ENCODE measurements at regions not wholly inside any gene's neighbourhood (a gene's known extent, or its start where the extent isn't known, plus 50 kb on each side); places are given as distances from the start of the nearest gene placed in this dataset.

DNA sequence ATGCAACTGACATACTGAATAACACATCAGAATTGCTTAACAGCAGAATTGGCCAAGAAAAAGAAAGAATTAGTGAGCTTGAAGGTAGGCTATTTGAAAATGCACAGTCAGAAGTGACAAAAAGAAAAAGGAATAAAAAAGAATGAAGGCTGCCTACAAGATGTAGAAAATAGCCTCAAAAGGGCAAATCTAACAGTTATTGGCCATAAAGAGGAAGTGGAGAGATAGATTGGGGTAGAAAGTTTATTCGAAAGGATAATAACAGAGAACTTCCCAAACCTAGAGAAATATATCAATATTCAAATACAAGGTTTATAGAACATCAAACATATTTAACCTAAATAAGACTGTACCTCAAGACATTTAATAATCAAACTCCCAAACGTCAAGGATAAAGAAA, 67.5 kb downstream of the ATP6V1G3 start:
- H3F3A ChIP-seq (ENCODE audit: insufficient read depth): no peaks in the 10 kb centered on the region
- H3K4me1 ChIP-seq (ENCODE audit: insufficient read depth): peaks cover 8% of the 10 kb centered on the region
- H3K9me3 ChIP-seq (ENCODE audit: low read depth): no peaks in the 10 kb centered on the region
- in situ Hi-C loops (cut with MboI): loop anchor here (25.0 kb wide), 3 partner anchors 386 to 861 kb away; partner anchors contain the start of genes C1orf53 and LHX9
- H3K79me2 ChIP-seq (ENCODE audit: insufficient read depth): no peaks in the 10 kb centered on the region
- H3K9ac ChIP-seq: no peak overlapping the region
- DNase-seq: no peak
- no peaks in the 10 kb centered on the region for H3K36me3 ChIP-seq (ENCODE audit: low read depth)
- peaks cover 9% of the 10 kb centered on the region; the same call in 1 of the 2 replicates for H3K9me2 ChIP-seq (ENCODE audit: insufficient read depth)
- H3K27ac ChIP-seq: no peak overlapping the region
- H3K27me3 ChIP-seq (replicated peaks; ENCODE audit: insufficient read depth): no peaks in the 10 kb centered on the region
- TF ChIP-seq EZH2phosphoT487 (IDR thresholded peaks at IDR 0.05; ENCODE audit: insufficient read depth, low read depth): no peak
- TF ChIP-seq EZH2 (IDR thresholded peaks at IDR 0.05; ENCODE audit: insufficient read depth, poor library complexity, severe bottlenecking): no peak
- no peak overlapping the region for H3K4me2 ChIP-seq (ENCODE audit: unreplicated experiment)
- H3K4me3 ChIP-seq: no peak overlapping the region
- no peak overlapping the region for H2AFZ ChIP-seq
- no peaks in the 10 kb centered on the region for H4K20me1 ChIP-seq (ENCODE audit: insufficient read depth)
- 72 to 82% methylated on average over 2 of the region's 2 CpGs for WGBS, 2 experiments (ENCODE audit: low coverage in 1 of 2, low lambda C conversion rate in 2 of 2, missing lambda C conversion rate in 2 of 2)

DNA sequence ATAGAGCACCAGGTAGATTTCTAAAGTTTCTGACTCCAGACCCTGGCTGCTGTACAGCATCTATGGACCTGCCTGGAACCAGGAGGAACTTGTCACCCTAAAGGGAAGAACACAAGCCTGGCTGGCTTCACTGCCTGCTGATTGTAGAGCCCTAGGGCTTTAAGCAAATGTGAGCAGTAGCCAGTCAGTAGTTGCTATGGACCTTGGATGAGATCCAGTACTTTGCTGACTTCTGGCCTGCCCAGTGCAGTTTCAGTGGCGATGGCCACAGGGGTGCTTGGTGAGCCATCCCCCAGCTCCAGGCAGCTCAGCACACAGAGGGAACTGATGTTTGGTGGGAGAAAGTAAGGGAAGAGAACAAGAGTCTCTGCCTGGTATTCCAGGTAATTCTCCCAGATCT, 68.4 kb downstream of the ATP6V1G3 start:
- no peaks in the 10 kb centered on the region for H4K20me1 ChIP-seq (ENCODE audit: insufficient read depth)
- H3K9me3 ChIP-seq (ENCODE audit: low read depth): no peaks in the 10 kb centered on the region
- in situ Hi-C loops (cut with MboI): loop anchor here (25.0 kb wide), 3 partner anchors 385 to 860 kb away; partner anchors contain the start of genes C1orf53 and LHX9
- H2AFZ ChIP-seq: no peak overlapping the region
- H3K9me2 ChIP-seq (ENCODE audit: insufficient read depth): peaks cover 9% of the 10 kb centered on the region; the same call in 1 of the 2 replicates
- no peaks in the 10 kb centered on the region for H3F3A ChIP-seq (ENCODE audit: insufficient read depth)
- TF ChIP-seq EZH2phosphoT487 (IDR thresholded peaks at IDR 0.05; ENCODE audit: insufficient read depth, low read depth): no peak
- no peak for TF ChIP-seq EZH2 (IDR thresholded peaks at IDR 0.05; ENCODE audit: insufficient read depth, poor library complexity, severe bottlenecking)
- H3K79me2 ChIP-seq (ENCODE audit: insufficient read depth): no peaks in the 10 kb centered on the region
- no peaks in the 10 kb centered on the region for H3K36me3 ChIP-seq (ENCODE audit: low read depth)
- no peak overlapping the region for H3K4me3 ChIP-seq
- no peak overlapping the region for H3K4me2 ChIP-seq (ENCODE audit: unreplicated experiment)
- no peak overlapping the region for H3K27ac ChIP-seq
- 41 to 88% methylated on average over 1 of the region's 1 CpG for WGBS, 2 experiments (ENCODE audit: low coverage in 1 of 2, low lambda C conversion rate in 2 of 2, missing lambda C conversion rate in 2 of 2)
- no peaks in the 10 kb centered on the region for H3K27me3 ChIP-seq (replicated peaks; ENCODE audit: insufficient read depth)
- no peak overlapping the region for H3K9ac ChIP-seq
- DNase-seq: no peak
- peaks cover 16% of the 10 kb centered on the region for H3K4me1 ChIP-seq (ENCODE audit: insufficient read depth)

DNA sequence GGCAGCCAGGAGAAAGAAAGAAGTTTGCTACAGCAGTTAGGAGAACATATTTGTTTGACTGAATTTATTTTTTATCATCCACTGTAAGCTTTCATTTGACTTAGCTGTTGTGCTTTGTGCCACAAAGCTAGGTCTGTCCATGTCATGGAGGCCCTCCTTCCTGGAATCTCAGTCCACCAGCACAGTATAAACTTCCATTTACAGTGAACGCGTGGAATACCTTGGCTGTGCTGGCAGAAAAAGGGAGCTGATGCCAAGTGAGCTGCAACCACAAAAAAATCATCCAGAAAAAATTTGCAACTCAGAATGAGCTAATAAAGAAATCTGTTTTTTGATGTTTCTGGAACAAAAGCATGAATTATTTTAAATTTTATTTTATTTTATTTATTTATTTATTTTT, 72.6 kb downstream of the ATP6V1G3 start:
- in situ Hi-C loops (cut with MboI): loop anchor here (25.0 kb wide), 3 partner anchors 381 to 856 kb away; partner anchors contain the start of genes C1orf53 and LHX9
- peaks cover 12% of the 10 kb centered on the region for H3F3A ChIP-seq (ENCODE audit: insufficient read depth)
- WGBS, 2 experiments (ENCODE audit: low coverage in 1 of 2, low lambda C conversion rate in 2 of 2, missing lambda C conversion rate in 2 of 2): 49 to 76% methylated on average over 2 of the region's 2 CpGs

DNA sequence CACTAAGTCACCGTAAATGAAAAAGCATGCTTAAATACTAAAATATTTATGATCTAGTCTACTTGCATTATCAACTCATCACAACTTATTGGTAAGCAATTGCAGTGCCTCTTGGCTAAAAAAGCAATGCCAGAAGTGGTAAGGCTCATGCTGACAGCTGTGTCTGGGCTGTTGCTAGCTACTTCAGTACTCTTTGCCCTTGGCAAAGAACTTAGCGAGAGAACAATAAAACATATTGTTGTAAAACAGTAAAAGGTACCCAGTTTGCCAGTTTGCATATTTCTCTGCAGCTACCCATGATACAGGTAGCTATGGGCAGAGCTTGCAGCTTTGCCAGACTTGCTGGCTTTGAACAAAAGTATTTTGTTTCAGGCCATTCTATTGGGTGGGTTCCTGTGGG, 73.1 kb downstream of the ATP6V1G3 start:
- peaks cover 15% of the 10 kb centered on the region; the same call in 1 of the 2 replicates for H3K79me2 ChIP-seq (ENCODE audit: insufficient read depth)
- in situ Hi-C loops (cut with MboI): loop anchor here (25.0 kb wide), 3 partner anchors 380 to 855 kb away; partner anchors contain the start of genes C1orf53 and LHX9
- H3K27ac ChIP-seq: peak overlapping the region; percentile 37
- no peaks in the 10 kb centered on the region for H3K27me3 ChIP-seq (replicated peaks; ENCODE audit: insufficient read depth)
- H3K4me2 ChIP-seq (ENCODE audit: unreplicated experiment): peak overlapping the region; percentile 17
- no peaks in the 10 kb centered on the region for H4K20me1 ChIP-seq (ENCODE audit: insufficient read depth)
- peaks cover 39% of the 10 kb centered on the region for H3K4me1 ChIP-seq (ENCODE audit: insufficient read depth)
- no peak overlapping the region for H3K9ac ChIP-seq
- H3K36me3 ChIP-seq (ENCODE audit: low read depth): no peaks in the 10 kb centered on the region
- H2AFZ ChIP-seq: peak overlapping the region; percentile 63
- H3K4me3 ChIP-seq: no peak overlapping the region
- peaks cover 9% of the 10 kb centered on the region; the same call in 1 of the 2 replicates for H3K9me2 ChIP-seq (ENCODE audit: insufficient read depth)
- no peak for DNase-seq
- TF ChIP-seq EZH2 (IDR thresholded peaks at IDR 0.05; ENCODE audit: insufficient read depth, poor library complexity, severe bottlenecking) (no peak), EZH2phosphoT487 (IDR thresholded peaks at IDR 0.05; ENCODE audit: insufficient read depth, low read depth) (no peak)
- peaks cover 18% of the 10 kb centered on the region for H3F3A ChIP-seq (ENCODE audit: insufficient read depth)
- WGBS, 2 experiments (ENCODE audit: low coverage in 1 of 2, low lambda C conversion rate in 2 of 2, missing lambda C conversion rate in 2 of 2): 86 to 88% methylated on average over 2 of the region's 2 CpGs
- H3K9me3 ChIP-seq (ENCODE audit: low read depth): no peaks in the 10 kb centered on the region

More for the DNA sequence above, 72.6 kb downstream of the ATP6V1G3 start:
- Histone ChIP-seq H3K27ac (peak overlapping the region; percentile 37), H3K4me3 (no peak overlapping the region), H3K4me1 (ENCODE audit: insufficient read depth) (peaks cover 33% of the 10 kb centered on the region), H4K20me1 (ENCODE audit: insufficient read depth) (no peaks in the 10 kb centered on the region), H3K9ac (no peak overlapping the region), H3K4me2 (ENCODE audit: unreplicated experiment) (peak overlapping the region; percentile 17), H3K9me2 (ENCODE audit: insufficient read depth) (peaks cover 9% of the 10 kb centered on the region; the same call in 1 of the 2 replicates), H3K79me2 (ENCODE audit: insufficient read depth) (peaks cover 15% of the 10 kb centered on the region; the same call in 1 of the 2 replicates), H2AFZ (peak overlapping the region; percentile 63), H3K27me3 (replicated peaks; ENCODE audit: insufficient read depth) (no peaks in the 10 kb centered on the region), H3K9me3 (ENCODE audit: low read depth) (no peaks in the 10 kb centered on the region), H3K36me3 (ENCODE audit: low read depth) (no peaks in the 10 kb centered on the region)
- TF ChIP-seq EZH2phosphoT487 (IDR thresholded peaks at IDR 0.05; ENCODE audit: insufficient read depth, low read depth) (no peak), EZH2 (IDR thresholded peaks at IDR 0.05; ENCODE audit: insufficient read depth, poor library complexity, severe bottlenecking) (no peak)
- peak; percentile 60 for DNase-seq
